ENCODE measurements at regions not wholly inside any gene's neighbourhood (a gene's known extent, or its start where the extent isn't known, plus 50 kb on each side); places are given as distances from the start of the nearest gene placed in this dataset.

GRCh38 chr4:188411805-188412204 lies 272.6 kb downstream of the TRIML1 start:
- H3K27ac ChIP-seq, result no peak overlapping the region
- no peak for TF ChIP-seq POLR2A (IDR thresholded peaks at IDR 0.05)
- no peak for TF ChIP-seq CTCF (IDR thresholded peaks at IDR 0.05)
- intact Hi-C loops (cut with DNase I), result no loop called here
- no peaks in the 10 kb centered on the region for H3K4me1 ChIP-seq
- no peak overlapping the region for H3K4me3 ChIP-seq (replicated peaks in 1 of 3)
- no peaks in the 10 kb centered on the region for H3K36me3 ChIP-seq
- H3K27me3 ChIP-seq, result no peaks in the 10 kb centered on the region
- H3K9me3 ChIP-seq, result no peaks in the 10 kb centered on the region
- no peak for DNase-seq
- 93 to 95% methylated on average over 25 of the region's 25 CpGs for WGBS, 2 donors

DNA sequence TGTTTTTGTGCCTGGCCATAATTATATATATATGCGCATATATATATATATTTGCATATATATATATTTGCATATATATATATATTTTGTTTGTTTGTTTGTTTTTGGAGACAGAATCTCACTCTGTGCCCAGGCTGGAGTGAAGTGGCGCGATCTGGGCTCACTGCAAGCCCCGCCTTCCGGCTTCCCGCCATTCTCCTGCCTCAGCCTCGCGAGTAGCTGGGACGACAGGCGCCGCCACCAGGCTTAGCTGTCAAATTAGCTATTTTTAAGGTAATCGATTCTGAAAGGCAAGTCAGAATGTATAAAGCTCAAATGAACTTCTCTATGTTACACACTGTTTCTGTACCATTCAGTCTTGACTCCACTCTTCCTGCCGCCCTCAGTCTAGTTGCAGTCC lies 273.3 kb downstream of the TRIML1 start:
- no peak for TF ChIP-seq CTCF (IDR thresholded peaks at IDR 0.05)
- no peak for TF ChIP-seq POLR2A (IDR thresholded peaks at IDR 0.05)
- no peak overlapping the region for H3K4me3 ChIP-seq (replicated peaks in 1 of 3)
- no peaks in the 10 kb centered on the region for H3K36me3 ChIP-seq
- intact Hi-C loops (cut with DNase I), result no loop called here
- no peaks in the 10 kb centered on the region for H3K27me3 ChIP-seq
- H3K4me1 ChIP-seq, result no peaks in the 10 kb centered on the region
- no peak overlapping the region for H3K27ac ChIP-seq
- H3K9me3 ChIP-seq, result no peaks in the 10 kb centered on the region
- no peak for DNase-seq
- 97 to 99% methylated on average over 13 of the region's 13 CpGs for WGBS, 2 donors

DNA sequence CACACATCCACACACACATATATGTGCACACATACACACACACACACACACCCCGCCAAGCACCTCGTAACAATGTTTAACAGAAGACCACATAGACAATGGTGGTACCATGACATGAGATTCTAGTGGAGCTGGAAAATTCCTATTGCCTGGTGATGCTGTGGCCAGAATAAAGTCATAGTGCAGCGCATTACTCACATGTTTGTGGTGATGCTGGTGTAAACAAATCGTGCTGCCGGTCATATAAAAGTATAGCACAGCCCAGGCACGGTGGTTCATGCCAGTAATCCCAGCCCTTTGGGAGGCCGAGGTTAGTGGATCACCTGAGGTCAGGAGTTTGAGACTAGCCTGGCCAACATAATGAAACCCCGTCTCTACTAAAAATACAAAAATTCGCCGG lies 275.2 kb downstream of the TRIML1 start:
- intact Hi-C loops (cut with DNase I), result no loop called here
- WGBS, 2 donors, result 93 to 94% methylated on average over 10 of the region's 10 CpGs
- no peaks in the 10 kb centered on the region for H3K36me3 ChIP-seq
- no peaks in the 10 kb centered on the region for H3K9me3 ChIP-seq
- no peak for DNase-seq
- no peaks in the 10 kb centered on the region for H3K4me1 ChIP-seq
- H3K27me3 ChIP-seq, result no peaks in the 10 kb centered on the region
- H3K4me3 ChIP-seq (replicated peaks in 1 of 3), result no peak overlapping the region
- TF ChIP-seq CTCF (IDR thresholded peaks at IDR 0.05), result no peak
- no peak for TF ChIP-seq POLR2A (IDR thresholded peaks at IDR 0.05)
- H3K27ac ChIP-seq, result no peak overlapping the region

- intact Hi-C loops (cut with DNase I), result no loop called here
- Histone ChIP-seq H3K4me1 (no peaks in the 10 kb centered on the region), H3K27me3 (no peaks in the 10 kb centered on the region), H3K36me3 (no peaks in the 10 kb centered on the region), H3K27ac (no peak overlapping the region), H3K4me3 (replicated peaks in 1 of 3) (no peak overlapping the region), H3K9me3 (no peaks in the 10 kb centered on the region)
- DNase-seq, result no peak
- no peak for TF ChIP-seq POLR2A (IDR thresholded peaks at IDR 0.05)
- no peak for TF ChIP-seq CTCF (IDR thresholded peaks at IDR 0.05)
- 47 to 48% methylated on average over 3 of the region's 3 CpGs for WGBS, 2 donors
Observed at GRCh38 chr4:188417181-188417580, 277.9 kb downstream of the TRIML1 start.

GRCh38 chr4:188423039-188423438 lies 283.8 kb downstream of the TRIML1 start:
- Histone ChIP-seq H3K36me3 (no peaks in the 10 kb centered on the region), H3K27me3 (no peaks in the 10 kb centered on the region), H3K4me3 (replicated peaks in 1 of 3) (no peak overlapping the region), H3K4me1 (no peaks in the 10 kb centered on the region), H3K27ac (no peak overlapping the region), H3K9me3 (no peaks in the 10 kb centered on the region)
- intact Hi-C loops (cut with DNase I), result no loop called here
- DNase-seq, result no peak
- TF ChIP-seq CTCF (IDR thresholded peaks at IDR 0.05) (no peak), POLR2A (IDR thresholded peaks at IDR 0.05) (no peak)
- 71 to 84% methylated on average over 4 of the region's 4 CpGs for WGBS, 2 donors

Data from thyroid gland (tissue), 4 donors.